NCI-H1694 (cell line): ENCODE measurements at regions not wholly inside any gene's neighbourhood (a gene's known extent, or its start where the extent isn't known, plus 50 kb on each side); places are given as distances from the start of the nearest gene placed in this dataset.

ENCODE experiments used
- DNase-seq: peaks from one replicate; lab custom pipeline; 2025; lab: John Stamatoyannopoulos, UW

GRCh38 chr13:105442949-105443699, 1092.3 kb downstream of the EFNB2 start:
- DNase-seq: peak; percentile 22

GRCh38 chr13:105442040-105442439, 1093.4 kb downstream of the EFNB2 start:
- DNase-seq: no peak

GRCh38 chr13:105441051-105441750, 1094.3 kb downstream of the EFNB2 start:
- no peak for DNase-seq

GRCh38 chr13:105436943-105437342, 1098.5 kb downstream of the EFNB2 start:
- DNase-seq: no peak

- DNase-seq: no peak
Measured at GRCh38 chr13:105432438-105432837, 1103.0 kb downstream of the EFNB2 start.

GRCh38 chr13:105428811-105429210, 1106.7 kb downstream of the EFNB2 start:
- no peak for DNase-seq

- no peak for DNase-seq
Measured at GRCh38 chr13:105426441-105426840, 1109.0 kb downstream of the EFNB2 start.

- no peak for DNase-seq
Measured at GRCh38 chr13:105414639-105415038, 1120.8 kb downstream of the EFNB2 start.

- DNase-seq: no peak
Measured at GRCh38 chr13:105412171-105412570, 1123.3 kb downstream of the EFNB2 start.

GRCh38 chr13:105410602-105411001, 1124.9 kb downstream of the EFNB2 start:
- DNase-seq: no peak

- DNase-seq: no peak
Measured at GRCh38 chr13:105406551-105406950, 1128.9 kb downstream of the EFNB2 start.

- DNase-seq: no peak
Measured at GRCh38 chr13:105403086-105403485, 1132.4 kb downstream of the EFNB2 start.

GRCh38 chr13:105395041-105395440, 1140.4 kb downstream of the EFNB2 start:
- no peak for DNase-seq

- DNase-seq: no peak
Measured at GRCh38 chr13:105389373-105389772, 1146.1 kb downstream of the EFNB2 start.

GRCh38 chr13:105377452-105377851, 1158.0 kb downstream of the EFNB2 start:
- no peak for DNase-seq

GRCh38 chr13:105370011-105370650, 1165.3 kb downstream of the EFNB2 start:
- no peak for DNase-seq

GRCh38 chr13:105368781-105369180, 1166.7 kb downstream of the EFNB2 start:
- no peak for DNase-seq

- no peak for DNase-seq
Measured at GRCh38 chr13:105365831-105366230, 1169.6 kb downstream of the EFNB2 start.

GRCh38 chr13:105365021-105365550, 1170.4 kb downstream of the EFNB2 start:
- DNase-seq: no peak

- DNase-seq: no peak
Measured at GRCh38 chr13:105364191-105364590, 1171.3 kb downstream of the EFNB2 start.

GRCh38 chr13:105363261-105364190, 1171.9 kb downstream of the EFNB2 start:
- DNase-seq: peak; percentile 80

GRCh38 chr13:105353654-105354053, 1181.8 kb downstream of the EFNB2 start:
- DNase-seq: no peak
